ENCODE measurements at regions not wholly inside any gene's neighbourhood (a gene's known extent, or its start where the extent isn't known, plus 50 kb on each side); places are given as distances from the start of the nearest gene placed in this dataset.

- no peak for DNase-seq (ENCODE audit: low spot score)
- intact Hi-C loops (cut with DNase I), result no loop called here
These were observed 369.0 kb upstream of the IRX4 start for GRCh38 chr5:2251751-2252150.

- DNase-seq (ENCODE audit: low spot score), result no peak
- intact Hi-C loops (cut with DNase I), result no loop called here
These were observed 368.6 kb upstream of the IRX4 start for GRCh38 chr5:2251298-2251697.

GRCh38 chr5:2250365-2250950 lies 367.7 kb upstream of the IRX4 start:
- intact Hi-C loops (cut with DNase I), result no loop called here
- DNase-seq (ENCODE audit: low spot score), result no peak

- DNase-seq (ENCODE audit: low spot score), result no peak
- intact Hi-C loops (cut with DNase I), result no loop called here
These were observed 366.7 kb upstream of the IRX4 start for GRCh38 chr5:2249442-2249841.

- no peak for DNase-seq (ENCODE audit: low spot score)
- intact Hi-C loops (cut with DNase I), result no loop called here
These were observed 366.3 kb upstream of the IRX4 start for GRCh38 chr5:2249026-2249425.

- no peak for DNase-seq (ENCODE audit: low spot score)
- intact Hi-C loops (cut with DNase I), result no loop called here
These were observed 359.8 kb upstream of the IRX4 start for GRCh38 chr5:2242539-2242938.

- intact Hi-C loops (cut with DNase I), result no loop called here
- DNase-seq (ENCODE audit: low spot score), result no peak
These were observed 359.1 kb upstream of the IRX4 start for GRCh38 chr5:2241842-2242241.

GRCh38 chr5:2240118-2240904 lies 357.6 kb upstream of the IRX4 start:
- intact Hi-C loops (cut with DNase I), result no loop called here
- no peak for DNase-seq (ENCODE audit: low spot score)

GRCh38 chr5:2239201-2239910 lies 356.6 kb upstream of the IRX4 start:
- intact Hi-C loops (cut with DNase I), result no loop called here

GRCh38 chr5:2238732-2239131 lies 356.0 kb upstream of the IRX4 start:
- no peak for DNase-seq (ENCODE audit: low spot score)
- intact Hi-C loops (cut with DNase I), result no loop called here

More at GRCh38 chr5:2239201-2239910, 356.6 kb upstream of the IRX4 start:
- DNase-seq (ENCODE audit: low spot score), result no peak

- DNase-seq (ENCODE audit: low spot score), result peak; percentile 58
- intact Hi-C loops (cut with DNase I), result no loop called here
These were observed 344.7 kb upstream of the IRX4 start for GRCh38 chr5:2227433-2227832.

- intact Hi-C loops (cut with DNase I), result no loop called here
- DNase-seq (ENCODE audit: low spot score), result no peak
These were observed 342.0 kb upstream of the IRX4 start for GRCh38 chr5:2224689-2225088.

GRCh38 chr5:2223303-2223702 lies 340.6 kb upstream of the IRX4 start:
- no peak for DNase-seq (ENCODE audit: low spot score)
- intact Hi-C loops (cut with DNase I), result no loop called here

GRCh38 chr5:2222246-2222992 lies 339.7 kb upstream of the IRX4 start:
- intact Hi-C loops (cut with DNase I), result no loop called here
- no peak for DNase-seq (ENCODE audit: low spot score)

GRCh38 chr5:2221450-2221849 lies 338.7 kb upstream of the IRX4 start:
- intact Hi-C loops (cut with DNase I), result no loop called here
- DNase-seq (ENCODE audit: low spot score), result no peak

GRCh38 chr5:2220741-2221140 lies 338.0 kb upstream of the IRX4 start:
- intact Hi-C loops (cut with DNase I), result no loop called here
- DNase-seq (ENCODE audit: low spot score), result no peak

- intact Hi-C loops (cut with DNase I), result no loop called here
- no peak for DNase-seq (ENCODE audit: low spot score)
These were observed 336.5 kb upstream of the IRX4 start for GRCh38 chr5:2219149-2219776.

- intact Hi-C loops (cut with DNase I), result no loop called here
- no peak for DNase-seq (ENCODE audit: low spot score)
These were observed 334.5 kb upstream of the IRX4 start for GRCh38 chr5:2217219-2217618.

- no peak for DNase-seq (ENCODE audit: low spot score)
These were observed 332.3 kb upstream of the IRX4 start for GRCh38 chr5:2214910-2215590.

More at GRCh38 chr5:2214910-2215590, 332.3 kb upstream of the IRX4 start:
- intact Hi-C loops (cut with DNase I), result no loop called here
